ENCODE measurements at regions not wholly inside any gene's neighbourhood (a gene's known extent, or its start where the extent isn't known, plus 50 kb on each side); places are given as distances from the start of the nearest gene placed in this dataset.

- no peak overlapping the region for H3K27ac ChIP-seq (ENCODE audit: low read depth, low read length)
- H3K9me3 ChIP-seq (ENCODE audit: control insufficient read depth, insufficient read depth, low read length): no peaks in the 10 kb centered on the region
- H3K9ac ChIP-seq (ENCODE audit: low read depth, low read length): no peak overlapping the region
- H3K4me1 ChIP-seq (ENCODE audit: control insufficient read depth, insufficient read depth, low read length): no peaks in the 10 kb centered on the region
- H3K4me3 ChIP-seq (ENCODE audit: low read depth, low read length): no peak overlapping the region
- H3K27me3 ChIP-seq (ENCODE audit: control insufficient read depth, insufficient read depth, low read length): no peaks in the 10 kb centered on the region
- H3K36me3 ChIP-seq (ENCODE audit: control insufficient read depth, insufficient read depth, low read length): no peaks in the 10 kb centered on the region
Observed at GRCh38 chr10:108877095-108877561, 1046.2 kb downstream of the XPNPEP1 start.

DNA sequence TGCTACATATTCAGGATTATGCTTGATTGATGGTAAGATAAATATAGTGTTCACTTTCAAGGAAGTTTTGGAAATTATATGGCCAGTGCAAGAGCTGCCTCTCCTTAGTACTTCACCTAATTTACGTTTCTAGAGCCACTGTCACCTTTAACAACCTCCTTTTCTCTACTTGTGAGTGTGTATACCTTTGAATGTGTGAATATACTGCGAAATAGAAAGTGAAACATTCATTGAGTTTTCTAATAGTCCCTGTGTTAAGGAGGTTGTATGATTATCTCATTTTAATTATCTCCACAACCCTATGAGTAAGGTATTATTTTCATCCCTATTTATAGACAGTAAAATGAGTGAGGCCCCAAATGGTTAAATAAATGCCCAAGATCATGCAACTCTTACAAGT, 1050.5 kb downstream of the XPNPEP1 start:
- Histone ChIP-seq H3K4me3 (ENCODE audit: low read depth, low read length) (no peak overlapping the region), H3K9ac (ENCODE audit: low read depth, low read length) (no peak overlapping the region), H3K36me3 (ENCODE audit: control insufficient read depth, insufficient read depth, low read length) (no peaks in the 10 kb centered on the region), H3K9me3 (ENCODE audit: control insufficient read depth, insufficient read depth, low read length) (no peaks in the 10 kb centered on the region), H3K27me3 (ENCODE audit: control insufficient read depth, insufficient read depth, low read length) (no peaks in the 10 kb centered on the region), H3K4me1 (ENCODE audit: control insufficient read depth, insufficient read depth, low read length) (no peaks in the 10 kb centered on the region), H3K27ac (ENCODE audit: low read depth, low read length) (no peak overlapping the region)

DNA sequence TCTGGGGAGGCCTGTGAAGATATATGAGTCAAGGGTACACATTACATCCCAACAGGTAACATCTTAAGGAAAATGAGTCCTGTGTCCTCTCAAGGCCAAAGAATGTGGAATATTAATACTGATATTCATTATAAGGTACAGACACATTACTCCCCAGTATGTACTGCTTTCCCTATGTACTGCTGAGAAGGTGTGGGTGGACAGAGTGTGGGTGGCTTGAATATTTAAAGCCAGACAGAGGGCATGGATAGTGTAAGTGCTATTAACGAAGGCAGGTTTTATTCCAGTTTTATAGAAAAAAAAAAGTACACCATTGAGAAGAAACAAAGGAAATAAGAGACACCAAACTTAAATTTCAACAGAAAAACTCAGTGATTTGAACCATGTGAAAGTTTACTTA, 1054.4 kb downstream of the XPNPEP1 start:
- H3K36me3 ChIP-seq (ENCODE audit: control insufficient read depth, insufficient read depth, low read length): no peaks in the 10 kb centered on the region
- no peaks in the 10 kb centered on the region for H3K27me3 ChIP-seq (ENCODE audit: control insufficient read depth, insufficient read depth, low read length)
- H3K27ac ChIP-seq (ENCODE audit: low read depth, low read length): no peak overlapping the region
- H3K9ac ChIP-seq (ENCODE audit: low read depth, low read length): no peak overlapping the region
- no peak overlapping the region for H3K4me3 ChIP-seq (ENCODE audit: low read depth, low read length)
- no peaks in the 10 kb centered on the region for H3K4me1 ChIP-seq (ENCODE audit: control insufficient read depth, insufficient read depth, low read length)
- no peaks in the 10 kb centered on the region for H3K9me3 ChIP-seq (ENCODE audit: control insufficient read depth, insufficient read depth, low read length)

- Histone ChIP-seq H3K9ac (ENCODE audit: low read depth, low read length) (no peak overlapping the region), H3K4me3 (ENCODE audit: low read depth, low read length) (no peak overlapping the region), H3K9me3 (ENCODE audit: control insufficient read depth, insufficient read depth, low read length) (no peaks in the 10 kb centered on the region)
Observed at GRCh38 chr10:108862676-108863350, 1060.5 kb downstream of the XPNPEP1 start.

GRCh38 chr10:108861181-108861754, 1062.0 kb downstream of the XPNPEP1 start:
- H3K36me3 ChIP-seq (ENCODE audit: control insufficient read depth, insufficient read depth, low read length): no peaks in the 10 kb centered on the region
- no peaks in the 10 kb centered on the region for H3K27me3 ChIP-seq (ENCODE audit: control insufficient read depth, insufficient read depth, low read length)
- H3K4me3 ChIP-seq (ENCODE audit: low read depth, low read length): no peak overlapping the region
- H3K27ac ChIP-seq (ENCODE audit: low read depth, low read length): no peak overlapping the region
- H3K9me3 ChIP-seq (ENCODE audit: control insufficient read depth, insufficient read depth, low read length): no peaks in the 10 kb centered on the region
- H3K4me1 ChIP-seq (ENCODE audit: control insufficient read depth, insufficient read depth, low read length): no peaks in the 10 kb centered on the region
- H3K9ac ChIP-seq (ENCODE audit: low read depth, low read length): no peak overlapping the region

More at GRCh38 chr10:108862676-108863350, 1060.5 kb downstream of the XPNPEP1 start:
- Histone ChIP-seq H3K27ac (ENCODE audit: low read depth, low read length) (no peak overlapping the region), H3K27me3 (ENCODE audit: control insufficient read depth, insufficient read depth, low read length) (no peaks in the 10 kb centered on the region), H3K4me1 (ENCODE audit: control insufficient read depth, insufficient read depth, low read length) (no peaks in the 10 kb centered on the region), H3K36me3 (ENCODE audit: control insufficient read depth, insufficient read depth, low read length) (no peaks in the 10 kb centered on the region)

DNA sequence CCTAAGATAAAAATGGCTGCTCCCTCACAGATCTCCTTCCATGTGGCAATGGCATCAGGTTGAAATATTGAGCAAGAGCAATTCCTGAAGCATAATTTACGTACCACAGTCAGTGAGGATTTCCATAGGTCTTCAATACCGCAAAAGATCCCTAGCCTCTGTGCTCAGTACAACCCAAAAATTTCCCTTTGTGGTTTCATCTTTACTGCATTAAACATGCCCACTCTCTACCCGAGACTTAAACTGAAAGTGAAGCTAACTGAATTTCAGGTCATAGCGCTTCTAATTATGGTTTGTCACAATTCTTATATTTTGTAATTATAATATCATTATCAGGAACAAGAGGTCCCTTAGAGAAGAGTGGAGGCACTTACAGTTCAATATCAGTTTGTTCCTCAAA, 1071.1 kb downstream of the XPNPEP1 start:
- Histone ChIP-seq H3K4me3 (ENCODE audit: low read depth, low read length) (no peak overlapping the region), H3K36me3 (ENCODE audit: control insufficient read depth, insufficient read depth, low read length) (no peaks in the 10 kb centered on the region), H3K9ac (ENCODE audit: low read depth, low read length) (no peak overlapping the region), H3K9me3 (ENCODE audit: control insufficient read depth, insufficient read depth, low read length) (no peaks in the 10 kb centered on the region), H3K4me1 (ENCODE audit: control insufficient read depth, insufficient read depth, low read length) (no peaks in the 10 kb centered on the region), H3K27ac (ENCODE audit: low read depth, low read length) (no peak overlapping the region), H3K27me3 (ENCODE audit: control insufficient read depth, insufficient read depth, low read length) (no peaks in the 10 kb centered on the region)

- no peaks in the 10 kb centered on the region for H3K36me3 ChIP-seq (ENCODE audit: control insufficient read depth, insufficient read depth, low read length)
- H3K4me3 ChIP-seq (ENCODE audit: low read depth, low read length): no peak overlapping the region
- no peak overlapping the region for H3K27ac ChIP-seq (ENCODE audit: low read depth, low read length)
- H3K9ac ChIP-seq (ENCODE audit: low read depth, low read length): no peak overlapping the region
- H3K27me3 ChIP-seq (ENCODE audit: control insufficient read depth, insufficient read depth, low read length): no peaks in the 10 kb centered on the region
- H3K9me3 ChIP-seq (ENCODE audit: control insufficient read depth, insufficient read depth, low read length): no peaks in the 10 kb centered on the region
- H3K4me1 ChIP-seq (ENCODE audit: control insufficient read depth, insufficient read depth, low read length): no peaks in the 10 kb centered on the region
Observed at GRCh38 chr10:108850138-108850854, 1073.0 kb downstream of the XPNPEP1 start.

DNA sequence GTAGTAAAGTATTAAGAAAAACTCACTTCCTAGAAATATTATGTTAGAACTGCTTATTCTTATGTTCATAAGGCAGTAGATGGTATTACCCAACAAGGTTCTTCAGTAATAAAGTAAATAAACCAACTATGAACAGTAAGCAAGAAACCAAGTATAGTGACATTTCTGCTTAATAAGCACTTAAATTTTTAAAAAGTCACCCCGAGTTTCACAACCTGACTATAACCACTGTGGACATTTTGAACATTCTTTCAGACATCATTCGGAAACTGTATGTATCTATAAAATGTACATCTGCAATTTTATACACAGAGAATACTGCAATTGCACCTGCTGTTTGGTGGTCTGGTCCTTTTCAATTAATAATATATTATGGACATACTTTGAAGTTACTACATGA, 1073.6 kb downstream of the XPNPEP1 start:
- Histone ChIP-seq H3K4me1 (ENCODE audit: control insufficient read depth, insufficient read depth, low read length) (no peaks in the 10 kb centered on the region), H3K4me3 (ENCODE audit: low read depth, low read length) (no peak overlapping the region), H3K36me3 (ENCODE audit: control insufficient read depth, insufficient read depth, low read length) (no peaks in the 10 kb centered on the region), H3K9me3 (ENCODE audit: control insufficient read depth, insufficient read depth, low read length) (no peaks in the 10 kb centered on the region), H3K27ac (ENCODE audit: low read depth, low read length) (no peak overlapping the region), H3K27me3 (ENCODE audit: control insufficient read depth, insufficient read depth, low read length) (no peaks in the 10 kb centered on the region), H3K9ac (ENCODE audit: low read depth, low read length) (no peak overlapping the region)

DNA sequence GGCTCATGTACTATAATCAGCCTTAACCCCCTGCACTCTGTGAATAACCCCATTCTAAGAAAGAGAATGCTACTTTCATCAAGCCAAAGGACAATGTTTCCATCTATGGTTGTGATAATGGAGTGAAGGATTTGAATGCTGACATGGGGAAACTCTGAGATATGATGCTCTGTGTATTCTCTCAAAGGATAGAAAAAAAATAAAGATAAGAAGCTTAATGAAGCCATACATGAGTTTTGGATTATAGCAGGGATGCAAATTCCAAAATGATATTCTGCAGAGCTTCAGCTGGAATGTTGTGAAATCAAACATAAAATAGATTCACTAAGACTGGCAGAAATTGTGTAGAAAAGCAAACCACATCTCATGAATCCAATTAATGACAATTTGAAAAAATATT, 1074.1 kb downstream of the XPNPEP1 start:
- no peaks in the 10 kb centered on the region for H3K27me3 ChIP-seq (ENCODE audit: control insufficient read depth, insufficient read depth, low read length)
- no peak overlapping the region for H3K9ac ChIP-seq (ENCODE audit: low read depth, low read length)
- no peak overlapping the region for H3K27ac ChIP-seq (ENCODE audit: low read depth, low read length)
- no peaks in the 10 kb centered on the region for H3K4me1 ChIP-seq (ENCODE audit: control insufficient read depth, insufficient read depth, low read length)
- H3K4me3 ChIP-seq (ENCODE audit: low read depth, low read length): no peak overlapping the region
- no peaks in the 10 kb centered on the region for H3K9me3 ChIP-seq (ENCODE audit: control insufficient read depth, insufficient read depth, low read length)
- no peaks in the 10 kb centered on the region for H3K36me3 ChIP-seq (ENCODE audit: control insufficient read depth, insufficient read depth, low read length)

DNA sequence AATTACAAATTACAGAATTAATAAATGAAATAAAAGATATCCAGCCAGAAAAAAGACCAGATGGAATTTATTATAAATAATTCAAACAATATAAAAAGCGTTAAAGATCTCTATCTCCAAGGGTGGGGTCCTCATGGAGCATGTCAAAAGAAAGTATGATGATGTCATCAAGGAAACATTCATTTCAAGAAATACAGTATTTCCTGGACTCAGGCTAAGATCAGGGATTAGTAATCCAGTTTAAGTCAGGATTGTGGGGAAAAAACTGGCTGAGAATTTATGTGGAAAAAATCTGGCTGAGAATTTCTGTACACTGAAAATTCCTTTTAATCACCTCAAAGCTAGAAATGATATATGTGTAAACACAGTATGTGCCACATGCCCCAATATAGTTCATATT, 1075.3 kb downstream of the XPNPEP1 start:
- Histone ChIP-seq H3K27ac (ENCODE audit: low read depth, low read length) (no peak overlapping the region), H3K27me3 (ENCODE audit: control insufficient read depth, insufficient read depth, low read length) (no peaks in the 10 kb centered on the region), H3K36me3 (ENCODE audit: control insufficient read depth, insufficient read depth, low read length) (no peaks in the 10 kb centered on the region), H3K9ac (ENCODE audit: low read depth, low read length) (no peak overlapping the region), H3K9me3 (ENCODE audit: control insufficient read depth, insufficient read depth, low read length) (no peaks in the 10 kb centered on the region), H3K4me3 (ENCODE audit: low read depth, low read length) (no peak overlapping the region), H3K4me1 (ENCODE audit: control insufficient read depth, insufficient read depth, low read length) (no peaks in the 10 kb centered on the region)

DNA sequence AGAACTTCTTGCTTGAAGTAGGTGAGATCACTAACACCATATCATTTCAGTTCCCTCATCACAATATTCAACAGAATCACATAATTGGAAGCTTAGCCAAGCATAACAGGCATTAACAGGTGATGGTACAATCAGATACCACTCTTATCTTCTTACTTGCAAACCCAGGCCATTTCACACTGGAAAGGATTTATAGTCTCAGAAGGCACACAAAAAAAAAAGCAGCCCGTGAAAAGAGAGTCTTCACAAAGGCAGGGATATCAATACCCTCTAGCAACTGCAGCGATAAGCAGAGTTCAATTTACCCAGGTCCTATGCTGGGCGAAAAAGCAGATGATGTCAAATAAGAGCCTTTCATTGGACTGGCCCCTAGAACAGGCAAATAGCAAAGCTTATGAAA, 1082.4 kb downstream of the XPNPEP1 start:
- H3K4me3 ChIP-seq (ENCODE audit: low read depth, low read length): no peak overlapping the region
- H3K27me3 ChIP-seq (ENCODE audit: control insufficient read depth, insufficient read depth, low read length): no peaks in the 10 kb centered on the region
- peaks cover 4% of the 10 kb centered on the region; the same call in 1 of the 2 replicates for H3K4me1 ChIP-seq (ENCODE audit: control insufficient read depth, insufficient read depth, low read length)
- H3K27ac ChIP-seq (ENCODE audit: low read depth, low read length): no peak overlapping the region
- no peaks in the 10 kb centered on the region for H3K36me3 ChIP-seq (ENCODE audit: control insufficient read depth, insufficient read depth, low read length)
- H3K9me3 ChIP-seq (ENCODE audit: control insufficient read depth, insufficient read depth, low read length): no peaks in the 10 kb centered on the region
- H3K9ac ChIP-seq (ENCODE audit: low read depth, low read length): no peak overlapping the region

Measured in HUES48 (cell line).